ENCODE measurements at regions not wholly inside any gene's neighbourhood (a gene's known extent, or its start where the extent isn't known, plus 50 kb on each side); places are given as distances from the start of the nearest gene placed in this dataset.
"Not testable (repeated sequence)": the region's sequence is repeated elsewhere in the genome, so short reads cannot be mapped to it uniquely, and the experiment has no call there.

GRCh38 chr14:89566180-89566579 lies 149.1 kb upstream of the FOXN3 start:
- no peak for DNase-seq (ENCODE audit: low spot score)

GRCh38 chr14:89565607-89566006 lies 148.6 kb upstream of the FOXN3 start:
- DNase-seq (ENCODE audit: low spot score) = no peak

- DNase-seq (ENCODE audit: low spot score) = no peak
Measured at GRCh38 chr14:89564989-89565388, 148.0 kb upstream of the FOXN3 start.

GRCh38 chr14:89564286-89564957 lies 147.4 kb upstream of the FOXN3 start:
- no peak for DNase-seq (ENCODE audit: low spot score)

DNA sequence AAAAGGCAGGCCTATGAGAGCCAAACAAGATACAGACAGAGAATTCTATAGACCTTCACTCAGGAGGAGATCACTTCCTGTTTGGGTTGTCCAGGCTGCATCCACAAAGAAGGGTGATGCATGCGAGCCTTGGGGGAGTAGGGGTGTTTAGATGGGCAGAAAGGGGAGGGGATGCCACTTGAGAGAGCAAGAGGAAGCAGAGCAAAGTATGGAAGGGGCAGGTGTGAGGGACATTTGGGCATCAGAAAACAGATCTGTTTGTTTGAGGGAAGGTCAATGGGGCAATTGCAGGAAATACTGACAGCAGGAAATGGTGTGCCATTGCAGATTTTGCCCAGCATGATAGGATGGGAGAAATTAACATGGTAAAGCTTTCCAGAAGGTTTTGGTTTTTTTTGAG lies 146.4 kb upstream of the FOXN3 start:
- no peak for DNase-seq (ENCODE audit: low spot score)

DNA sequence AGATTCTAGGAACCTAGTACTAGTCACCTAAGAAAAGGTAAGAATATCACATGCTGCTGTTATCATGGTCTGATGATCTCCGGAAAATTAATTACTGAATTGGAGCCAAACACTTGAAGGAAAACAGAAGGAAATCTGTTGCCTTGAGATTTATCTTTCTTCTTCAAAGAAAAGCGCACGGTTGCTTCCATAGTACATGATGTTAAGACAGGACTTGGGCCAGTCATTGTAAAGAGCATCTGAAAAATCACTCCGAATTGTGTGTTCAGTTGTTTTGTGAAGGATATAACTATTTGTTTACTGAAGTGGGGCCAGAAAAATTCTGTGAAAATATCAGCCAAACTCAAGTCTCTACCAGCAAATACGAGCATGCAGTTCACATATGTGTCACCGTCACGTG lies 134.9 kb upstream of the FOXN3 start:
- DNase-seq (ENCODE audit: low spot score) = no peak

GRCh38 chr14:89551432-89551831 lies 134.4 kb upstream of the FOXN3 start:
- no peak for DNase-seq (ENCODE audit: low spot score)

- DNase-seq (ENCODE audit: low spot score) = peak; percentile 88
Measured at GRCh38 chr14:89550821-89551220, 133.8 kb upstream of the FOXN3 start.

GRCh38 chr14:89549381-89550125 lies 132.5 kb upstream of the FOXN3 start:
- DNase-seq (ENCODE audit: low spot score) = peak; percentile 65

DNA sequence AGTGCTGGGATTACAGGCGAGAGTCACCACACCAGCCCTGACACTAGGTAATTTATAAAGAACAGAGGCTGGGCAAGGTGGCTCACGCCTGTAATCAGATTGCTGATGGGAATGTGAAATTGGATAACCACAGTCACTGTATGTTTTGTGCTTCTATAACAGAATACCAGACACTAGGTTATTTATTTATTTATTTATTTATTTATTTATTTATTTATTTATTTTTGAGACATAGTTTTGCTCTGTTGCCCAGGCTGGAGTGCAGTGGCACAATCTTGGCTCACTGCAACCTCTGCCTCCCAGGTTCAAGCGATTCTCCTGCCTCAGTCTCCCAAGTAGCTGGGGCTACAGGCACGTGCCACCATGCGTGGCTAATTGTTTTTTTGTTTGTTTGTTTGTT lies 130.0 kb upstream of the FOXN3 start:
- DNase-seq (ENCODE audit: low spot score) = not testable (repeated sequence)

DNA sequence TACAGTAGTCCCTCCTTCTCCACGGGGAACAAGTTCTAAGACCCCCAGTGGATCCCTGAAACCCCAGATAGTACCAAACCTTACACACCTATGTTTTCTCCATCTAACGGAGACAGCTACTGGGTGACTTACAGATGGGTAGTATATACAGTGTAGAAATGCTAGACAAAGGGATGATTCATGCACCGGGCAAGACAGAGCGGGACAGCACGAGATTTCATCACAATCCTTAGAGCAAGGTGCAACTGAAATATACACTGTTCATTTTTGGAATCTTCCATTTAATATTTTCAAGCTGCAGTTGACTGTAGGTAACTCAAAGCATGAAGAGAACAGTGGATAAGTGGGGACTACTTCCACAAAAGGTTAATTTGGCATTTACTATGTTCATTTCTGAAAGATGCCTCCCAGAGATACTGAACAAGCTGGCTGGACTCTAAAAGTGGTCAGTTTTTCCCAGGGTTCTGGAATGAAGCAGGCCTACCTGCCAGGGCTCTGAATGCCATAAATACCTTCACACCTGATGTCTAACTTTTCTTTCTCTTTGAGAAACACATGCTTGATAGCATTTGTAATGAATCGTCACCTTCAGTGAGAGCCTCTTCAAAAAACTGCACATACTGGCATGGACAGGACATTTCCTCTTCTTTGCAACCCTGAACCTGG lies 127.7 kb upstream of the FOXN3 start:
- no peak for DNase-seq (ENCODE audit: low spot score)

- DNase-seq (ENCODE audit: low spot score) = no peak
Measured at GRCh38 chr14:89543425-89543790, 126.4 kb upstream of the FOXN3 start.

GRCh38 chr14:89542786-89543424 lies 125.9 kb upstream of the FOXN3 start:
- no peak for DNase-seq (ENCODE audit: low spot score)

GRCh38 chr14:89540830-89541470 lies 123.9 kb upstream of the FOXN3 start:
- peak; percentile 15 for DNase-seq (ENCODE audit: low spot score)

DNA sequence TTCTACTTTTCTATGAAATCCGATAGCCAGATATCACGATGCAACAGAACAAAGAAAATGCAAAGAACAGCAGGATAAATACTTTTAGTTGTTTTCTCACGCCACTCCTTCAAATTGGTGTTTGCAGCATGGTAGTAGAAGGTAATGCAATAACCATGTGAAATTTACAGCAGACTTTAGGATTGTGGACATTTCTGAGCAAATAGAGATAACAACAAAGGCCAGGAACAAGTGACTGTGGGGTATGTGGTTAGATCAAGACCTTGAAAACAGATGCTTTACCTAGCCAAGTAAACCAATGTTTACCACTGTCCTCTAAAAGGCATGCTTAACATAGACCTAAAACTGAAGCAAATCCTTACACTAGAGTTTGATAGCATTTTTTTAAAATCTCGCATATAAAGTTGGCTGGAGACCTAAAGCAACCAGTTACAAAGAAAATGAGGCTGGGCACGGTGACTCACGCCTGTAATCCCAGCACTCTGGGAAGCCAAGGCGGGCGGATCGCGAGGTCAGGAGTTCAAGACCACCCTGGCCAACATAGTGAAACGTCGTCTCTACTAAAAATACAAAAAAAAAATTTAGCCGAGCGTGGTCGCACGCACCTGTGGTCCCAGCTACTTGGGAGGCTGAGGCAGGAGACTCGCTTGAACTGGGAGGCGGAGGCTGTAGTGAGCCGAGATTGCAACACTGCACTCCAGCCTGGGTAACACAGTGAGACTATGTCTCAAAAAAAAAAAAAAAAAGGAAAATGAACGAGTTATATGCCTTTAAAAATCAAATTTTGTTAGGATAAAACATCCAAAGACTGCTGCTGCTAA lies 123.2 kb upstream of the FOXN3 start:
- no peak for DNase-seq (ENCODE audit: low spot score)

- DNase-seq (ENCODE audit: low spot score) = no peak
Measured at GRCh38 chr14:89537911-89538310, 120.9 kb upstream of the FOXN3 start.

GRCh38 chr14:89534902-89535685 lies 118.1 kb upstream of the FOXN3 start:
- peak; percentile 72 for DNase-seq (ENCODE audit: low spot score)

- DNase-seq (ENCODE audit: low spot score) = no peak
Measured at GRCh38 chr14:89533766-89534165, 116.7 kb upstream of the FOXN3 start.

DNA sequence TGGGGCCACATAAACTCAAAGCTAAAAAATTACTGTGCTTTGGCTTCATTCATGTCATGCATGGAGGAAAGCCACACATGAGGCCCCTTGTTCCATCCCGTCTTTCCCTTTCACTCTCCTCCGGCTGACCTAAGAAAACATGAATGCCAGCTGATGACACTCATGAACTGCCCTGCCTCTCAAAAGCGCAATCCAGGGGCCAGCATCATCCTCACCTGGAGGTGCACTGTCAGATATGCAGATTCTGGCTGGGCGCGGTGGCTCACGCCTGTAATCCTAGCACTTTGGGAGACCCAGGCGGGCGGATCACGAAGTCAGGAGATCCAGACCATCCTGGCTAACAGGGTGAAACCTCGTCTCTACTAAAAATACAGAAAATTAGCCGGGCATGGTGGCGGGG lies 116.1 kb upstream of the FOXN3 start:
- no peak for DNase-seq (ENCODE audit: low spot score)

DNA sequence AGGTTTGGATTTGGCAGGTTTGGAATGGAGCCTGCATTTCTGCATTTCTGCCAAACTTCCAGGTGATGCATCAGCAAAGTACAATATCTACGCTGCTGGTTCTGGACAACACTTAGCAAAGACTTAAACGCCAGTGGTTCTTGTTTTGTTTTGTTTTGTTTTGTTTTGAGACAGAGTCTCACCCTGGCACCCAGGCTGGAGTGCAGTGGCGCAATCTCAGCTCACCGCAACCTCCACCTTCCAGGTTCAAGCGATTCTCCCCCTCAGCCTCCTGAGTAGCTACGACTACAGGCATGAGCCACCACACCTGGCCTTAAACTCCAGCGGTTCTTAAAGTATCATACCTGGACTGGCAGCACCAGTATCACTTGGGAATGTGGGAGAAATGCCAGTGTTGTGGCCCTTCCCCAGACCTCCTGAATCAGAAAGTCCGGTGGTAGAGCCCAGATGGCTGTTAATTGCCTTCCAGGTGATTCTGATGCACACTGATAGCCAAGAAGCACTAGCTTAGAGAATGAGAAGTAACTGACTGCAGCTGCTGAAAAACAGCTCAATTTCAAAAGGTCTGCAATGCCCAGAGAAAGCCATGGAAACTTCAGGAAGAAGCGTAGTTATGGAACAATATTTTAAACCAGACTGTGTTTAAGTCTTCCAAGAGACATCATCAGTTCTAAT lies 114.8 kb upstream of the FOXN3 start:
- DNase-seq (ENCODE audit: low spot score) = no peak
